Stimulated activated CD8-positive, alpha-beta memory T cell treated with anti-CD3 and anti-CD28 coated beads, Interleukin-15, amount 100 ng/mL, for 1 hour (primary cell): ENCODE measurements at regions not wholly inside any gene's neighbourhood (a gene's known extent, or its start where the extent isn't known, plus 50 kb on each side); places are given as distances from the start of the nearest gene placed in this dataset.

Experiments used
- DNase-seq: peaks from one replicate; pipeline ENCODE4 v3.0.0-alpha.2; 2020; ENCODE audit warnings: low read depth

DNA sequence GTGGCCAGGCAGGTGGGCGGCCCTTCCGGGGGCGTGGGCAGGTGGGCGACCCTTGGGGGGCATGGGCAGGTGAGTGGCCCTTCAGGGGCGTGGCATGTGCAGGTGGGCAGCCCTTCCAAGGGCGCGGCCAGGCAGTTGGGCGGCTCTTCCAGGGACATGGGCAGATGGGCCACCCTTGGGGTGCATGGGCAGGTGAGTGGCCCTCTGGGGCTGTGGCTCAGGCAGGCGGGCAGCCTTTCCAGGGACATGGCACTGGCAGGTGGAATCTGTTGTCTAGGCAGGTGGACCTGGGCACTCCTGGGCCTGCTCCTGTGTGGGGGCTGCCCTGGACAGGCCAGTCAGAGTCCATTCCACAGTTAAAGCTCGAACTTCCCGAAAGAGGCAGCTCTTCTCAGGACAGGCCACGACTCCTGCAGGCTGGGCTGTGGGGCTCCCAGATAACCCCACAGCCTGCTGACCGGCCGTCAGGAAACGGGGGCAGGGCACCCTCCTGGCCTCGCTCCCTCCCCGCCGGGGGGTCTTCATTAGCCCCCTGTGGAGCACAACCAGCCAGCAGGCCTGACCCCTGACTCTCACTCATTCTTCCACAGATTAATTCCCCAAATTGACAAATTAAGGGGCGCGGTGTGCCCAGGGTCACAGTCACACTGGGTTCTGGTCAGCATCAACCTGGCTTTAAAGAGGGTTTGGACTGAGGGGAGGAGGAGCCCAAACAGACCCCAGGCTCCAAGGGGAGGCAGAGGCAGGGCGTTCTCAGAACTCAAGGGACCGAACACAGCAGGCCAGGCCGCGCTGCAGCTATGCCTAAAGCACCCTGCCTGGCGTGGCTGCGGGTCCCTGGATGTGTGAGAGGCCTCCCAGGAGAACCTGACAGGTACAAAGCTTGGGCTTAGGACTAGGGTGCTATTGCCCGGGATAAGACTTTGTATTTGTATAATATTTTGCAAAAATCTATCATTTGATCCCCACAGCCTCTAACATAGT, 130.0 kb downstream of the DLL1 start:
- DNase-seq: no peak

DNA sequence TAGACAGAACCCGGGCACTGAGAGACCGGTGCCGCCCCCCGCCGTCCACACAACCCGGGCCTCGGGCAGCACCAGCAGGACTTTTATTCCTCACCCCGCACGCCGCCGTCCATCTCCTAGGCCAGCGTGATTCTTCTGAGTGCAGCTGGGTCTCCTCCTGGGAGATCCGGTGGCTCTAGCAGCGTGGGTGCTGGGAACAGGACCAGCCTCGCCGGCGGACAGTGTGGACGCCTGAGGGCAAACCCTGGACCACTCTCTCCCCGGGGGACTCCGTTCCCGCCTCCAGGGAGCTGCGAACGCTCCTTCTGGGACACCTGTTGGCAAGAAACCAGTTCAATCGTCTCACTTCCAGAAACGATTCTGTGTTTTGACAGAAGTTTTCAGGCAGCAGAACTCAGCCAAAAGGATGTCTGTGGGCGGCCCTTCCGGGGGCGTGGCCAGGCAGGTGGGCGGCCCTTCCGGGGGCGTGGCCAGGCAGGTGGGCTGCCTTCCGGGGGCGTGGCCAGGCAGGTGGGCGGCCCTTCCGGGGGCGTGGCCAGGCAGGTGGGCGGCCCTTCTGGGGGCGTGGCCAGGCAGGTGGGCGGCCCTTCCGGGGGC, 130.7 kb downstream of the DLL1 start:
- no peak for DNase-seq

DNA sequence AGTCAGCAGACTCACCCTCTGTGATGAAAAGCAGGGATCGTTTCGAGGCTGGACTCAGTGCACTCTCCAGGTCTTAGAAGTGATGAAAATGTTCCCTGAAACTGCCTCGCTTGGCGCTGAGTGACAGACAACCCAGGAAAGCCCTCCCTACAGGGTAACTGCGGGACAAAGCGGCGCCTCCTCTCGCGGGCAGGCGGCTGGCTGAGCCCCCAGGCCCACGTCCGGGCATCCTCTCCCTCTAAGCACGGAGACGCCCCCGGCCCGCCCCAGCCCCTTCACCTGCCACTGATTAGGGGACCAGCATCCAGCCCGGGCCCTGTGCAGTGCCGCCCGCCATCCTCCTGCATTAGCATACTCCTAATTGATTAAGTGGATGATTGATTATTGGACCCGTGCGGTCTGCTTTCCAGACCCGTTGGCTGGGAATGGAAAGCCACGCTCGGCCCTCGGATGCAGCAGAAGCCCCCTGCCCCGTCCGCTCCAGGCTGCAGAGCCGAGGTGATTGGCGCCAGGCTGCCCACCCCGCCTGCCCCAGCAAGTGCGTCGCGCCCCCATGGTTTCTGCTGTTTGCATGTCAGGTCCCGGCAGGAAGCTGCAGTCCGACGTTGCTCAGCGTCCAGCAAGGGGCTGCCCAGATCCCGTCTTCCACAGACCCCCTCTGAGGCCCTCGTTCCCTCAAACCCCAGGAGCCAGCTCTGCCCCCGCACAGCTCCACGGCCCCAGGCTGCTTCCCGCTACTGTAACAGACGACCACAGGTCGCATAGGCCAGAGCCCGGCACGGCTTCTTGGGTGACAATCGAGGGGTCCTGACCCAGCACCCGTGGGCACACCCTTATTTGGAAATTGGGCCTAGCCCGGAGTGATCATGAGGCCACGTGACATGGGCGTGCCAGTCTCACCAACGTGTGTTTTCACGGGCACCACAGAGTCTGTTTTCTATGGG, 131.6 kb downstream of the DLL1 start:
- no peak for DNase-seq

DNA sequence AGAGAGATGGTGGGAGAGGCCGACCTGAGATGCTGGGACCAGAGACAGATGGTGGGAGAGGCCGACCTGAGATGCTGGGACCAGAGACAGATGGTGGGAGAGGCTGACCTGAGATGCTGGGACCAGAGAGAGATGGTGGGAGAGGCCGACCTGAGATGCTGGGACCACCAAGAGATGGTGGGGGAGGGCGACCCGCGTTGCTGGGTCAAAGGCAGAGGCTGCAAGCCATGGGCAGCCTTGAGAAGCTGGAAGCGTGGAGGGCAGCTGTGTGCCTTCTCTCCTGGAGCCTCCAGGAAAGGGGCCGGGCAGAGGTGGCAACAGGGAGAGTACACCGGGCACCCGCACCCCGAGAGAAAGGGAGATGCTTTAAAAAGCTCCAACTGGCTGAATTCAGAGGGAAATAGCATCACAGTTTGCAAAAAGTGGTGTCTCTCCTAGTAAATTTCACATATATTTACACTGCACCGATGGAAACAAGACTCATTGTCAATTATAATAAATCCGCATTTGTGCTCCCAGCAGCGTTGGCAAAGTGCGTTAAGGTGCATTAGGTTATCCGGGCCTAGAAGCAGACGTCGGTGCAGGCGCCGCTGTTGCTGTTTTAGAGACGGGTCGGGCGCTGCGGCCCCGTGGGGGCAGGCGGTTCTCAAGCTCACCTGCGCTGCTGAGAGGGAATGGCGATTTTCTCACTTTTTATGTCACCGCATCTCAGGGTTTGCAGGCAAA, 132.4 kb downstream of the DLL1 start:
- DNase-seq: no peak

- DNase-seq: no peak
Measured at GRCh38 chr6:170157567-170158218, 133.2 kb downstream of the DLL1 start.

DNA sequence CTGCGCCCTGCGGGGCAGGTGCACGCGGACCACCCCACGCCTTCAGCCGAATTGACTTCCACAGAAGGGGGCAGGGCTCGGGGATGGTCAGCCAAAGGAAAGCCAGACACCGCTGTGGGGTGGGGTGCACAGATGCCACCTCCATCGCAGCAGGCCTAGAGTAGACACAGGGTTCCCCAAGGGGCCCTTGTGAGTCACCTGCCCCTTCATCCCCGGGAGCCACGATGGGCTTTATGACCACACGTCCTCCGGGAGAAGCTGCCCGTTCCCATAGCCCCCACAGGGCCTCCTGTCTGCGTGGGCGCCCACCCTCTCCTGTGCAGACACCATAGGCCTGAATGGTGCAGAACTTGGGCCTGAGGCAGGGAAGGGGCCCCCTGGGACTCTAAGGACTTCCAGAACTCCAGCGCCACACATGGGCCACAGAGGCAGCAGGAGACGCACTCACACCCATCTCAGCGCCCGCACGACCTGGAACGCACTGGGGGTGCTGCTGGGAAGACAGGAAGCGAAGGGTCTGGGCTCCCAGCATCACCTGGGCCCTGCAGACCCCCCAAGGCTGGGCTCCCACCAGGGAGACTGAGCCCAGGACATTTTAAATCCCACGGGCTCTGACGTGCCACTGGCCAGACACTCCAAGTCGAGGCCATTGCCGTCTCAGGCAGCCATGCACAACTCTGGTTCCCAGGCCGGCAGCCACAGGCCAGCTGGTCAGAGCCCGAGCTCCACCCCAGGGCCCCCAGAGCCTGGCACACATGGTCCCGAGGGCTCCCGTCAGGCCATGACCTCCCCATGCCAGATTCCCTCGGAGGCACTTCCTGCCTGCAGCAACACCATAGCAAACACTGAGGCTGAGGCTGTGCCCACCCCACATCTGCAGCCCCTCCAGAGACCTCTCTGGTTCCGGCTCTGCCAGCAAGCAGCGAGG, 134.2 kb downstream of the DLL1 start:
- no peak for DNase-seq

- no peak for DNase-seq
Measured at GRCh38 chr6:170155464-170156196, 135.2 kb downstream of the DLL1 start.

DNA sequence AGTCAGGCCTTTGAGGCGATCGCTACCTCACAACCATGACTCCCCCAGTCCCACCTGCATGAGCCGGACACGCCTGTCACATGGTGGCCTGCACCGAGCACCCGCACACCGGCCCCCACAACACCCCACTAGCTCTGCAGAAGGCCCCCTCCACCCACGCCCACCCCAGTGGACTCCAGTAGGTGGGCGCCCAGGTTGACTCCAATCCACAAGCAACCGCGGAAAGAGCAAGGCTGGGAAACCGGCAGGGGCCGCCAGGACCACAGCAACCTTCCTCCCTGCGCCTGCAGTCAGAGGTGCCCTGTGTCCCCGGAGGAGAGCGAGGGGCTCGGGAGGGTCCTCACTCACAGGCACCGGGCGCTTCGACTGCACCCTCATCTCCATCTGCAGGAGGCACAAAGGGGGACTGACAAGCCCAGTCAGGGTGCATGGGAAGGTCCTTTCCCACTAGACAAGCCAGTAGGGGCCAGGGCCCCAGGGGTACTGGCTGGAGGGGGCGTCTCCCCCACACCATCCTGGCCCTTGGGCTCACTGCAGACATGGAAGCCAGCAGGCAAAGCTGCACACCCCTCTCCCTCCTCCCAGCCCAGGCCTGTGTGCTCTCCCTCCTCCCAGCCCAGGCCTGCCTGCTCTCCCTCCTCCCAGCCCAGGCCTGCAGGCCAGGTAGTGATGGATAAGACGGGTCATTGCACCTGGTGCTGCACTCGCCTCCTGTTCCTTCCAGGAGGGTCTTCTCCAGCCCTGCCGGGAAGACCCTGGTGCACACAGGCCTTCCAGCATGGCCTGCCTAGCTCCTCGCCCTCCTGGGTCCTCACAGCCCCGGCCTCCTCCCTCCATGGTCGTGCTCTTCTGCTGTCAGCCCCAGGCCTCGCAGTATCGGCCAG, 137.2 kb downstream of the DLL1 start:
- no peak for DNase-seq

DNA sequence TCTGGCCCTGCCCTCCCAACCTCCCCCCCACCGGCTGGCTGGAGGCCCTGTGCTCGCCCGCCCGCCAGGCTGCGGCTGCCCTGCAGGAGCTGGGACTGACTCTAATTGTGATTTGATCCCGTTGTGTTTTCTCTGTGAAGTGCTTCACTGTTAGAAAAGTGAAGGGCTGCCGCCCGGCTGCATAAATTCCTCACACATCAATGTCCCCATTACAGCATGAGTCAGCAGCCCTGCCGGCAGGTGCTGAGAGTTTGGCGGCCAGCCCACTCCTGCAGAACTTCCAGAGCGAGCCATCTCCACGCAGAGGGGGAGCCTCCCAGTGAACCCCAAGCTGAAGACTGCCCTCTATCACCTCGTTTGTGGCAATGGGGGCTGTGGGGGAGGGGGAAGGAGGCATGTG, 137.9 kb downstream of the DLL1 start:
- no peak for DNase-seq

DNA sequence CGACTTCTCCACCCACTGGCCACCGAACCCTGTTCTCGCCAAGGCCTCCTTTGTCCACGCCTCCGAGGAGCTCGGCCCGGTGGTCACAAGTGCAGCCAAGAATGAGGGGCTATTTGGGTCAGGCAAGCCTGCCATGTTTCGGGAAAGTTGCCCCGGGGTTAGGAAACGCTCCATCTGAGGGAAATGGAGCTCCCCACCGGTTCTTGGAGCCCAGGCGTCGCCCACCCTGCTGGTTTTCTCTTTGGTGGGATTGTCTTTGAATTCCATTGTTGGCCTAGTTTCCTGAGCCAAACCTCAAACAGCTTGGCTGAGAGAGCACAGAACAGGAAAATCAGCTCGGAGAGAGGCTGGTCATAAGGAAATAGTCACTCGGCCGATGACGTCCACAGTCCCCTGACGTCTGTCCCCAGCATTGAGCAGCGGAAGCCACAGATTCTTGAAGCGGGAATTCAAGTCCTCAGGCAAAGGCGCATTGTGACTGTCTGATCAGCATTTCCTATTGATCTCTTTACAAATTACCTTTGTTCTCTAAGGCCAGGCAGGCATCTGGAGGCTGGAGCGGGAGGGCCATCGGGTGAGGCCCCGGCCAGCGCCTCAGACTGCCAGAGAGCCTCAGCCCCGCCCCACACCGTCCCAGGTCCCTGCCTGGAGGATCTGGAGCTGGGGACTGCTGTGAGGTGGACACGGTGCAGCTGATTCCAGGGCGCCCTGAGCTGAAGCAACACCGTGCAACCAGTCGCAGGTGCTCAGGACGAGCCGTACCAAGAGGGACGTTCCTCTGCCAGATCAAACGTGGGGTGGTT, 138.6 kb downstream of the DLL1 start:
- no peak for DNase-seq

- DNase-seq: no peak
Measured at GRCh38 chr6:170151804-170152123, 139.1 kb downstream of the DLL1 start.

GRCh38 chr6:170151321-170151771, 139.5 kb downstream of the DLL1 start:
- DNase-seq: no peak

DNA sequence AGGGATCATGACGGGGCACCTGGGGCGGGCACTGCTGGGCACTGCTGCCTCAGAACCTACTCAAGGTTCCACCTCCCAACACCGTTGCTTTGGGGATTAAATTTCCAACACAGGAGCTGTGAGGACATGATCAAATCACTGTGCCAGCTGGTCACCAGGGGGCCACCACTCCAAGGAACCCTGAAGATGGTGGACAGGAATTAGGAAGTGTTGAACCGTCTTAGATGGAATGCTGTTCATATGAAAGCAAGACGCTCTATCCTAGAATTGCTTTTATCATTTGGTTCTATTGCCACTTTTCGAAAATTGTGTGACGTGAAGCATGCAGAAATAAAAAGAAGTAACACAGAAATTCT, 140.3 kb downstream of the DLL1 start:
- DNase-seq: no peak

DNA sequence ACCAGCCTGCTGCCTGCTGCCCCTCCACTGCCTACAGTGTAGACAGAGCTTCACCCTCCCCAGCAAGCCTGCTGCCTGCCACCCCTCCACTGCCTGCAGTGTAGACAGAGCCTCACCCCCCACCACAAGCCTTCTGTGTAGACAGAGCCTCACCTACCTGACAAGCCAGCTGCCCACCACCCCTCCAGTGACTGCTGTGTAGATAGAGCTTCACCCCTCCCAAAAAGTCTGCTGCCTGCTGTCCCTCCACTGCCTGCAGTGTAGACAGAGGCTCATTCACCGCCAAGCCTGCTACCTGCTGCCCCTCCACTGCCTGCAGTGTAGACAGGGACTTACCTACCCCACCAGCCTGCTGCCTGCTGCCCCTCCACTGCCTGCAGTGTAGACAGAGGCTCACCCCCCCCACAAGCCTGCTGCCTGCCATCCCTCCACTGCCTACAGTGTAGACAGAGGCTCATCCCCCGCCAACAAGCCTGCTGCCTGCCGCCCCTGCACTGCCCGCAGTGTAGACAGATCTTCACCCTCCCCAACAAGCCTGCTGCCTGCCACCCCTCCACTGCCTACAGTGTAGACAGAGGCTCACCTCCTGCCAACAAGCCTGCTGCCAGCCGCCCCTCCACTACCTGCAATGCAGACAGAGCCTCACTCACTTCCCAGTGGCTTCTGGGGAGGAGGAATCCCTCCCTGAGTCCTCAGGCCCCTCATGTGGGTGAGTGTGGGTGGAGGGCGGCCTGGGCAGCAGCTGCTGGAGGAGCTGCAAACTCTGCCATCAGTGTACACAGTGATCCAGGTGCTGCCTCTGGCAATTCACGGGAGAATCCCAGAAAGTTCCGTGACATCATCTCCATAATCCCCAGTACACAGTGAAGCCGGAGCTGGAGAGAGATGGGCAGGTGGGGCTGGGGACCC, 140.9 kb downstream of the DLL1 start:
- DNase-seq: no peak

- no peak for DNase-seq
Measured at GRCh38 chr6:170148709-170149470, 142.0 kb downstream of the DLL1 start.
